ENCODE measurements at regions not wholly inside any gene's neighbourhood (a gene's known extent, or its start where the extent isn't known, plus 50 kb on each side); places are given as distances from the start of the nearest gene placed in this dataset.
A peak's percentile ranks its signal among the peaks of the same experiment; 100 is the strongest.

- peak; percentile 54 for DNase-seq
Observed at GRCh38 chr16:49021136-49021535, 260.5 kb downstream of the CBLN1 start.

- DNase-seq, result no peak
Observed at GRCh38 chr16:49020436-49020835, 261.2 kb downstream of the CBLN1 start.

DNA sequence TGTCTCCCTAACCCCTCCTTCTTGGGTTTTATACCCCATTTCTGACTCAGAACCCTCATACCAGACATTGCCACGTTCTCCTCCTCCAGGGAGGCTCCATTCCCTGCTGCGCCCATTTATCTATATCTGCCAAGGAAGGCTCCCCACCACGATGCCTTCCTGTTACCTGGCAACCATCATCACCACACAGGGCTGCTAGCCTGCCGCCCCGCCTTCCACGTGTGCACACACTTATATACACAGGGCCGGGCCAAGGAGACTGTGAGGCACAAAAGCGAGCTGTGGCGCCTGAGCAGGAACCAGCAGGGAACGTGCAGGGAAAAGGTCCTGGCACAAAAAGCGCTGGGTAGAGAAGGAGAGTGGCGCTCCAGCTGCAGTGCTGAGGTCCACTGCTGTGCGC is 261.8 kb downstream of the CBLN1 start:
- DNase-seq, result no peak

DNA sequence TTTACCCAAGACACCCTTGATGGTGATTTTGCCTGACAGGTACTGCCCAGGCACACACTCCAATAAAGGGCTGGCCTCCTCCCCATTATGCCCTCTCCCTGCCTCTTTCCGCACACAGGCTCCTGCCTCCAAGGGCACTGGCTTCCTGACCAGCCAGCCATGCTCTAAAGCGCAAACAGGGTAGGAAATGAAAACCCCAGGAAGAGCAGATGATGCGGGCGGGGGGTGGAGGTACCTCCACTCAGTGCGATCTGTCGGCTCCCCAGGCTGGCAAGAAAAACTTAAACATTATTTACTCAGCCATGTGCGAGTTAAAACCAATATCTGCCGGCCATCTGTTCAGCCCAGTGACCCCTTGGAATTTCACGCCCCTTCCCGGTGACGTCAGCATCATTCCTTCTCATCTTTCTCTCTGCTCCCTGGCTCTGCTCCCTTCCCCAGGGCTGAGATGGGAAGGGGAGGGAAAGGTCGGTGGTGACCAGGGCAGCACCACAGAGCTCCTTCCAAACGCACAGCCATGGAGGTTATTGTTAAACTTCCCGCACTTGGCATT is 262.5 kb downstream of the CBLN1 start:
- DNase-seq, result peak; percentile 73

DNA sequence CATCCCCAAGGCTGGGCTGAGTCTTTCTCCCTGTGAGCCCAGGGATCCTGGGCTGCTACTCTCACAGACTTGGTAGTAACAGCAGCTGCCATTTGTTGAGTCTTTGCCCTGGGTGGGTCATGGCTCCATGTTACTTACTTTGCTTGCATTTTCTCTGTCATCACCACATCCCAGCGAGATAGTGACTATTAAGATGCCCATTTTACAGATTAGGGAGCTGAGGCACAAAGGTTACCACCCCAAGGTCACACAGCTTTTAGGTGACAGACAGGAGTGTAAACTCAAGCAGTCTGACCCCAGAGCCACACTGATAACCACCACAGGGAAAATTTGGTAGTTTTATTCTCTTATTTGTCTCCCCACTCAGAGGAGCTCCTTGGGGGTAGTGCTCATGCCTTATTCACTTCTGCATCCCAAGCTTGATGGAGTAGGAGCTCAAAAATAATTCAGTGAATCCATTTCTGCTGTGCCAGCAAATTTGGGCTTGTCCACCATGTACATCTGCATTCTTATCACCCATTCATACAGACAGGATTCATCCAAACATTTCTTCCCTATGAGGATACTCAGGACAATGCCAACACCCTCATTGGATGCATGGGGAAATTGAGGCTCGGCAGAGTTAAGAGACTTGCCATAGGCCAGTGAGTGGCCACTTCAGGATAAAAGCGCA is 263.2 kb downstream of the CBLN1 start:
- no peak for DNase-seq

GRCh38 chr16:49017501-49017900 is 264.1 kb downstream of the CBLN1 start:
- DNase-seq, result no peak

DNA sequence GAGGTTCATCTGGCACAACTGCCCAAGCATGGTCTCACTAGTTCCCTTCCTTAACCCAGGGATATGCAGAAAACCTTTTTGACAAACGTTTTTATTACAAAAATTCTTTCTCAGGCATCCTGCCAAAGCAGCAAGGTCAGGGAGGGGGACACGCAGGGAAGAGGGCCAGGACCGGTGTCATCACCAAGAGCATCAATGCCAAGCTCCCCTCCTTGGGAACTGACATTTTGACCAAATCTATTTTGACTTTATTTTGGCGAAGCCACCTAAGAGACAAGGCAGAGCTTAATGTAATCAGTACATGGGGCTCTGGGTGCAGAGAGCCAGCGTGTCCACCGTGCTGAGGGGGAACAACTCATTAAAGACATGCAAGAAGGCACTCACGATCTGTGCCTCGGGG is 265.2 kb downstream of the CBLN1 start:
- no peak for DNase-seq

GRCh38 chr16:49015225-49015592 is 266.4 kb downstream of the CBLN1 start:
- DNase-seq, result no peak

DNA sequence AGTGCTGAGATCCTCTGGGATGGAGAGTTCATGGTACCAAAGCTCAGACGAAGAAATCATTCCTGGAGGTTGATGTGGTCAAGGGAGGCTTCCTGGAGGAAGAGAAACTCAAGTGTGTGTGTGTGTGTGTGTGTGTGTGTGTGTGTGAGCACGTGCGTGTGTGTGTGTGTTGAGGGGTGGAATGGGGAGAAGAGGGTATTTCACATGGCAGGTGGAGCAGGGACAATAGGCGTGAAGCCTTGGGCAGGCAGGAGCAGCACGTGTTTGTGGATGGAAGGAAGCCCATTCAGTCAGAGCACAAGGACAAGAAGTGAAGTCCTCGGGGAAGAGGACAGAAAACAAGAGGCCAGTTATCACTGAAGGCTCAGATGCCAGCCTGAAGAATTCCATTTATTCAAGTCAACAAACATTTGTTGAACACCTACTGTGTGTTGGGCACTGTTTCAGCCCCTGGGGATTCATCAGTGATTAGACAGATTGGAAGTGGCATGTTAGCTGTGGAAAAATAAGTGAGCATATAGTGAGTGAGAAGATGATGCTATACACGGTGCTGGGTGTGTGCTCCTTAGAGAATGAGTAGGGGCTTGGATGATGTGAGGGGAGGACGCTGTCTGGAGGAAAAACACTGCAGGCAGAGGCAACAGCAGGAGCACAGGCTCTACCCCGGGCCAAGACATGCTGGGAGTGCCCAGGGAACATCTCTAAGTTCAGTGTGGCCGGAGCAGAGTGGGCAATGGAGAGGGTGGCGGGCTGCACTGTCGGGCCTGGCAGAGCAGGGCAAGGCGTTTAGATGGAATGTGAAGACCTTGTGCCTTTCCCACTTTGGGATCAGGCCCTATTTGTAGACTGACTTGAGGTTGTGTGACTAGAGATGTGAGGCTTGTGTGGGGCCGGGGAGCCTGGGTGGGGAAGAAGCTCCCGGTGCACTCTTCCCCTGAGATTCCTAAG is 267.1 kb downstream of the CBLN1 start:
- no peak for DNase-seq

GRCh38 chr16:49013727-49014080 is 267.9 kb downstream of the CBLN1 start:
- no peak for DNase-seq

GRCh38 chr16:49012961-49013726 is 268.5 kb downstream of the CBLN1 start:
- DNase-seq, result peak; percentile 60

GRCh38 chr16:49011901-49012300 is 269.7 kb downstream of the CBLN1 start:
- DNase-seq, result no peak

DNA sequence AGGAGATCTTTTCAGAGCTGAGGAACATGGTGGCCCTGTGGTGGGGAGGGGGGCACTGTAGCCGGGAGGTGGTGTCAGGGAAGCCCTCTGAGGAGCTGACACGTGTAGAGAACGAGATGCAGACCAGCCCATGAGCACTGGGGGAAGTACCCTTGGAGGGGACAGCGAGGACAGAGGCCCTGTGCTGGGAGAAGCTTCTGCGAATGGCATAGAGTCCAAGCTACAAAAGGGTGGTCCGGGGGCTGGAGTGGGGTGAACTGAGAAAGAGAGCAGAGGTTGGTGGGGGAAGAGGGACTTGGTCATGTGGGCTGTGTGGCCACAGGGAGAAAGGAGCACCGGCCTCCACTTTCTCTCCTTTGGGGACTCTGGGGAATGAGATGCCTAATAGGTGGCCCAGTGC is 270.8 kb downstream of the CBLN1 start:
- DNase-seq, result no peak

DNA sequence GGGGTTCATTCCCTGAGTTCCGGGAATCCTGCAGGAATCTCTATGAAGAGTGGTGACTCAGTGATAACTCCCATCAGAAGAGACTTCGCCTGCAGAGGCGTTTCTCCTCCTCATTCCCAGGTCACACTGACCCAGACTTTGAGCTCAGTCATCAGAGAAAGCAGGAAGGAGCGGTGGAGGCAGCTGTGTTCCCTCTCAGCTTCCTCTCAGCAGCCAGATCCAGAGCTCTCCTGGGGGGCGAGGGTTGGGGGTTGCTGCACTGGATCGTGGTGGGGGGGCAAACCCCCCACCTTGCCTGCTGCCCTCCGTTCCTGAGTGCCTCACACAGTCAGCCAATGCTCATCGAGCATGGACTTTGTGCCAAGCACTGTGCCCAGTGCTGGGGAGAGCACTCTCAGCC is 271.2 kb downstream of the CBLN1 start:
- DNase-seq, result no peak

DNA sequence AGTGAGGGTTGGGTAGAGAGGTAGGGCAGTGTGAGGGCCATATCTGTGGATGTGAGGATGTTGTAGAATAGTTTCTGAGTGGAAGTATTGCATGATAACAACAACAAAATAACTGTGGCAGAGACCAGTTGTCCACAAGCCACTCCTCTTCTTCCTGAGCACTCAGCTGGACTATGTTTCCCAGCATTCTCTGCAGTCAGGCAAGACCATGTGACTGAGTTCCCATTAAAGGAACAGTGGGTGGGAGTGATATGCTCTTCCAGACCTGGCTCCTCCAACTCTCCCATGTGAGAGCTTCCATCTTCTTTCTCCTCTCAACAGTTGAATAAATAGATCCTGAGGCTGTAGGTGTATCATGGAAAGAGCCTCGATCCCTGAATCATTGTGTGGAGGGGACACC is 272.4 kb downstream of the CBLN1 start:
- DNase-seq, result no peak

DNA sequence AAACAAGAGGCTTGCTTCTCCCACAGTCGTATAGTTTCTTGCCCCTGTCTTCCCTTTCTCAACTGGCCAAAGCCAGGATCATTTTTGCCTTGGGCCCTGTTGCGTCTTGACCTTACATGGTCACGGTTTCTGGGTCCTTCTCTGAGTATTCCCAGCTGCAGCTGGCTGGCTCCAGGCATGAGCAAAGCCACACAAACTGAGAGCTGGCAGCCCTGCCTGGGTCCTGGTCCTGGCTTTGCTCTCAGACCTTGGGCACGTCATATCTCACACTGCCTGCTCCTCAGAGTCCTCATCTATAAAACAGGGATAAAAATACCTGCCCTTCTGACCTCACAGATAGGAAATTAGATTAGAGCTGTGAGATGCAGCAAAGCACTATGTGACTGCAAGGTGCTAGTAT is 277.6 kb downstream of the CBLN1 start:
- DNase-seq, result no peak

- DNase-seq, result no peak
Observed at GRCh38 chr16:49003022-49003421, 278.6 kb downstream of the CBLN1 start.

DNA sequence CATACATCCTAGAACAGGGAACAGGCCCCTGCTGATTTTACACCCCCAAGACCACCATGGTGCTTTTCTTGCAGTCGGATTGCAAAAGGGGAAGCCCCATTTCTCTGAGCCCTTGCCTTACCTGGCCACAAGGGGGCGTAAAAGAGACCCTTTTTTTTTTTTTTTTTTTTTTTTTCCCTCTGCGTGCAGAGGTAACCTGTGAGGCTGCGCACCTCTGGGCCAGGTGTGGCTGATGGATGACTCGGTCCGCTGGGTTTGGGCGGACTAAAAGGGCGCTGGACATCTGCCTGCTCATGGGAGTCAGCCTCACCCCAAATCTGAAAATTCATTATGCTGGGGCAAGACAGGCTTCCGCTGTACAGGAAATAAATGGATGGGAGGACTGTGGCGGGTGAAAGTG is 281.0 kb downstream of the CBLN1 start:
- no peak for DNase-seq

DNA sequence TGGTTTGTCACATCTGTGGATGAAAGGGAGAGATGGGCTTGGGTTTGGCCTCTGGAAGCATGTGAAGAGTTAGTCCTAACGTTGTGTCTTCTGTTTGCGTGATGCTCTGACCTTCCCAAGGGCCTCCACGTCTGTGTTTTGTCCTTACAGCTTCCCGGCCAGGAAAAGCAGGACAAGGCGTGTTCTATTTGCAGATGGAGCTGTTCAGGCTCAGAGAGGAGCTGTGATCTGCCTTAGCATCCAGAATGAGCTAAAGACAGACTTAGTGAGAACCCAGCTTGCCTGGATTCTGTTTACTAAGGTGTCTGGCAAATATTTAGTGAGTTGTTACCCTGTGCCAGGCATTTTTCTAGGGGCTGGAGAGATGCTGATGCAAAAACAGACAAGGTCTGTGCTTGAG is 282.1 kb downstream of the CBLN1 start:
- no peak for DNase-seq

DNA sequence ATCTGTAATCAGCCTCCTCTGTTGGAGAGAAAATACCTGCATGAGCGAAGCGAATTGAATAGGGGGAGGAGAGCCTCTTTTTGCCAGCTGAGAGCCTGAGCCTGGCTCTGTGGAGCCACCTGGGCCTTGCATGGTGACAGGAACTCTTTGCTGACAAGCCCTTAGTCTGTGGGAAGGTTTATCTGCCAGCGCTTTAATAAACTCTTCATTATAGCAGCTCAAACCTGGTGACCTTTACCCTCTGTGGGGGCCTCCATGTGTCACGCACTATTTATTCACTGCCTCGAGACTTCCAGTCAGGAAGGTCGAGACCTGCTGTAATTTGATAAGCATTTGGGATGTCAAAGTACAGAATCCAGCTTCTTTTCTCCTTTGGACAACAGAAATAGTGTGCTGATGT is 282.6 kb downstream of the CBLN1 start:
- no peak for DNase-seq

DNA sequence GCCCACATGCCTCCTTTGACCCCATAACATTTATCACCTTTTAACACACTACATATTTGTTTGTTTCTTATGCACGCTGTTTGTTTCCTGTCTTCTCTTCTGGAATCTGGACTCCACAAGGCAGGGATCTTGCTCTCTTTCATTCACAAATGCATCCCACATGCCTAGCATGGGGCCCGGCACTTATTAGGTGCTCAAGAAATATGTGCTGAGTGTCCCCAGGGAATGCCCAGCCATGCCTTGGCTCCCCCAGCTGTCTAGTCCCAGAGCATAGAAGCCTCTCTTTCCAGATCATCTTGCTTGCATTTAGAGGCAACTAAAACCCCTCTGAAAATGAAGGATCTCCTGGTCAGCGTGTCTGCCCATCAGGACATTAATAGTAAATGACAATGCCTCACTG is 283.7 kb downstream of the CBLN1 start:
- DNase-seq, result no peak

GRCh38 chr16:48997081-48997615 is 284.5 kb downstream of the CBLN1 start:
- no peak for DNase-seq

- no peak for DNase-seq
Observed at GRCh38 chr16:48978501-48978900, 303.1 kb downstream of the CBLN1 start.
